ENCODE measurements at regions not wholly inside any gene's neighbourhood (a gene's known extent, or its start where the extent isn't known, plus 50 kb on each side); places are given as distances from the start of the nearest gene placed in this dataset.

- no peak for DNase-seq (ENCODE audit: low spot score)
- 91% methylated on average over 5 of the region's 5 CpGs for WGBS
- H3K27me3 ChIP-seq (ENCODE audit: control insufficient read depth in 4 of 4, insufficient read depth in 4 of 4, low read length in 3 of 4), result no peaks in the 10 kb centered on the region
Measured at GRCh38 chrX:8018934-8019333, 91.7 kb upstream of the PNPLA4 start.

GRCh38 chrX:8010105-8010504 lies 82.9 kb upstream of the PNPLA4 start:
- H3K9ac ChIP-seq (ENCODE audit: low read depth in 1 of 2, low read length in 2 of 2), result no peak overlapping the region
- TF ChIP-seq, protein P1, sequence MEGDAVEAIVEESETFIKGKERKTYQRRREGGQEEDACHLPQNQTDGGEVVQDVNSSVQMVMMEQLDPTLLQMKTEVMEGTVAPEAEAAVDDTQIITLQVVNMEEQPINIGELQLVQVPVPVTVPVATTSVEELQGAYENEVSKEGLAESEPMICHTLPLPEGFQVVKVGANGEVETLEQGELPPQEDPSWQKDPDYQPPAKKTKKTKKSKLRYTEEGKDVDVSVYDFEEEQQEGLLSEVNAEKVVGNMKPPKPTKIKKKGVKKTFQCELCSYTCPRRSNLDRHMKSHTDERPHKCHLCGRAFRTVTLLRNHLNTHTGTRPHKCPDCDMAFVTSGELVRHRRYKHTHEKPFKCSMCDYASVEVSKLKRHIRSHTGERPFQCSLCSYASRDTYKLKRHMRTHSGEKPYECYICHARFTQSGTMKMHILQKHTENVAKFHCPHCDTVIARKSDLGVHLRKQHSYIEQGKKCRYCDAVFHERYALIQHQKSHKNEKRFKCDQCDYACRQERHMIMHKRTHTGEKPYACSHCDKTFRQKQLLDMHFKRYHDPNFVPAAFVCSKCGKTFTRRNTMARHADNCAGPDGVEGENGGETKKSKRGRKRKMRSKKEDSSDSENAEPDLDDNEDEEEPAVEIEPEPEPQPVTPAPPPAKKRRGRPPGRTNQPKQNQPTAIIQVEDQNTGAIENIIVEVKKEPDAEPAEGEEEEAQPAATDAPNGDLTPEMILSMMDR (IDR thresholded peaks at IDR 0.05; ENCODE audit: low read depth, low read length, missing input control), result peak; percentile 12
- TF ChIP-seq HNF4G (IDR thresholded peaks at IDR 0.05), result no peak
- no peak overlapping the region for H3K27ac ChIP-seq (ENCODE audit: low read depth in 1 of 2, low read length in 2 of 2)
- no peaks in the 10 kb centered on the region for H3K27me3 ChIP-seq (ENCODE audit: control insufficient read depth in 4 of 4, insufficient read depth in 4 of 4, low read length in 3 of 4)
- H3K9me3 ChIP-seq (ENCODE audit: control insufficient read depth in 4 of 4, low read length in 3 of 4), result no peaks in the 10 kb centered on the region
- 94% methylated on average over 4 of the region's 4 CpGs for WGBS
- H3K4me1 ChIP-seq (ENCODE audit: control insufficient read depth in 4 of 4, insufficient read depth in 4 of 4, low read length in 3 of 4), result no peaks in the 10 kb centered on the region
- H3K36me3 ChIP-seq (ENCODE audit: control insufficient read depth in 4 of 4, insufficient read depth in 3 of 4, low read depth in 1 of 4, low read length in 3 of 4), result no peaks in the 10 kb centered on the region
- DNase-seq (ENCODE audit: low spot score), result no peak
- H3K4me3 ChIP-seq (ENCODE audit: low read depth in 1 of 3, low read length in 3 of 3), result no peak overlapping the region

More at GRCh38 chrX:8018934-8019333, 91.7 kb upstream of the PNPLA4 start:
- Histone ChIP-seq H3K27ac (ENCODE audit: low read depth in 1 of 2, low read length in 2 of 2) (no peak overlapping the region), H3K4me3 (ENCODE audit: low read depth in 1 of 3, low read length in 3 of 3) (no peak overlapping the region), H3K9ac (ENCODE audit: low read depth in 1 of 2, low read length in 2 of 2) (no peak overlapping the region), H3K36me3 (ENCODE audit: control insufficient read depth in 4 of 4, insufficient read depth in 3 of 4, low read depth in 1 of 4, low read length in 3 of 4) (no peaks in the 10 kb centered on the region), H3K9me3 (ENCODE audit: control insufficient read depth in 4 of 4, low read length in 3 of 4) (no peaks in the 10 kb centered on the region), H3K4me1 (ENCODE audit: control insufficient read depth in 4 of 4, insufficient read depth in 4 of 4, low read length in 3 of 4) (no peaks in the 10 kb centered on the region)
- TF ChIP-seq EGR1 (IDR thresholded peaks at IDR 0.05; ENCODE audit: low read depth in 2 of 2), result no peak
- no peak for TF ChIP-seq HNF4G (IDR thresholded peaks at IDR 0.05)
- no peak for TF ChIP-seq GABPA (IDR thresholded peaks at IDR 0.05 in 1 of 2, conservative IDR thresholded peaks at IDR 0.05 in 1 of 2)
- TF ChIP-seq ZBTB33 (IDR thresholded peaks at IDR 0.05), result no peak
- no peak for TF ChIP-seq JUND (IDR thresholded peaks at IDR 0.05)
- no peak for TF ChIP-seq FOXA1 (IDR thresholded peaks at IDR 0.05)
- TF ChIP-seq YY1 (IDR thresholded peaks at IDR 0.05), result no peak
- TF ChIP-seq REST (IDR thresholded peaks at IDR 0.05), result no peak
- TF ChIP-seq TAF1 (conservative IDR thresholded peaks at IDR 0.05), result no peak
- no peak for TF ChIP-seq RAD21 (IDR thresholded peaks at IDR 0.05)
- TF ChIP-seq RXRA (IDR thresholded peaks at IDR 0.05), result no peak
- TF ChIP-seq HNF4A (conservative IDR thresholded peaks at IDR 0.05), result no peak

Measured in liver (tissue), 8 donors.